ENCODE measurements at regions not wholly inside any gene's neighbourhood (a gene's known extent, or its start where the extent isn't known, plus 50 kb on each side); places are given as distances from the start of the nearest gene placed in this dataset.
"Not testable (repeated sequence)": the region's sequence is repeated elsewhere in the genome, so short reads cannot be mapped to it uniquely, and the experiment has no call there.

DNA sequence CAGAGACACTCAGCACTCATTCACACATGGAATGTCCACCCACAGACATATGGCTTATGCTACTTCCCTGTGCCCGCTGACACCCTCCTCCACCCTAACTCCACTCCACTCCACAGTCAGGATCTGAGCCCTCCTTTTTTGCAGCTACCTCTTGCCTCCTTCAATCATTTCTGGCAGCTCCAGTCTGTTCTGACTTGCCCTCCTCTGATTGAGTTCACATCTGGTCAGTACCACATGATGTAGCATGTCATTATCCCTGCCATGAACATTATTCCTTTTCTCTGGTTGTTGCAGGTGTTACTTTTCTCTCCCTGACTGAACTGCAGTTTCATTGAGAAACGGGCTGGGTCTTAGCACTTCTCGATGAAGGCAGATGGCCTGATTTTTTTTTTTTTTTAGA, 130.1 kb upstream of the EGR2 start:
- TF ChIP-seq, protein P1, sequence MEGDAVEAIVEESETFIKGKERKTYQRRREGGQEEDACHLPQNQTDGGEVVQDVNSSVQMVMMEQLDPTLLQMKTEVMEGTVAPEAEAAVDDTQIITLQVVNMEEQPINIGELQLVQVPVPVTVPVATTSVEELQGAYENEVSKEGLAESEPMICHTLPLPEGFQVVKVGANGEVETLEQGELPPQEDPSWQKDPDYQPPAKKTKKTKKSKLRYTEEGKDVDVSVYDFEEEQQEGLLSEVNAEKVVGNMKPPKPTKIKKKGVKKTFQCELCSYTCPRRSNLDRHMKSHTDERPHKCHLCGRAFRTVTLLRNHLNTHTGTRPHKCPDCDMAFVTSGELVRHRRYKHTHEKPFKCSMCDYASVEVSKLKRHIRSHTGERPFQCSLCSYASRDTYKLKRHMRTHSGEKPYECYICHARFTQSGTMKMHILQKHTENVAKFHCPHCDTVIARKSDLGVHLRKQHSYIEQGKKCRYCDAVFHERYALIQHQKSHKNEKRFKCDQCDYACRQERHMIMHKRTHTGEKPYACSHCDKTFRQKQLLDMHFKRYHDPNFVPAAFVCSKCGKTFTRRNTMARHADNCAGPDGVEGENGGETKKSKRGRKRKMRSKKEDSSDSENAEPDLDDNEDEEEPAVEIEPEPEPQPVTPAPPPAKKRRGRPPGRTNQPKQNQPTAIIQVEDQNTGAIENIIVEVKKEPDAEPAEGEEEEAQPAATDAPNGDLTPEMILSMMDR (IDR thresholded peaks at IDR 0.05; ENCODE audit: low read depth, low read length): no peak
- H3K9me3 ChIP-seq (ENCODE audit: severe bottlenecking): peaks cover 4% of the 10 kb centered on the region
- no peak overlapping the region for H3K4me3 ChIP-seq (ENCODE audit: low read depth, low read length)
- no peak overlapping the region for H3K27ac ChIP-seq
- no peaks in the 10 kb centered on the region for H3K36me3 ChIP-seq
- DNase-seq: no peak
- peaks cover 36% of the 10 kb centered on the region for H3K27me3 ChIP-seq (ENCODE audit: insufficient read depth, low read depth, severe bottlenecking)

DNA sequence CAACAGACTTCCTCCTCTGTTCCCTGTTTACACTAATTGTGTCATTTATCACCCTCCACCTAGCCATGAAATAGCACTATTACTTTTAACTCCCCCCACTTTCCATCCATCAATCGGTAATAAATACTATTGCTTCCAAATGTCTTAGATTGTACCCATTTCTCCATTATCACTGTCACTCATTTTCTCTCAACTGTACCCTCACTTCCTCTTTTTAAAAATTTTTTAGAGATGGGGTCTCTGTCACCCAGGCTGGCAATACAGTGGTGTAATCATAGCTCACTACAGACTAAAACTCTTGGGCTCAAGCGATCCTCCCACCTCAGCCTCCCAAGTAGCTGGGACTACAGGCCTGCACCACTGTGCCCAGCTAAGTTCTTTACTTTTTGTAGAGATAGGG, 123.5 kb upstream of the EGR2 start:
- DNase-seq: no peak
- Histone ChIP-seq H3K27me3 (ENCODE audit: insufficient read depth, low read depth, severe bottlenecking) (peaks cover 56% of the 10 kb centered on the region), H3K9me3 (ENCODE audit: severe bottlenecking) (no peaks in the 10 kb centered on the region), H3K4me3 (ENCODE audit: low read depth, low read length) (no peak overlapping the region), H3K27ac (no peak overlapping the region), H3K36me3 (no peaks in the 10 kb centered on the region)
- TF ChIP-seq, protein P1 (IDR thresholded peaks at IDR 0.05; ENCODE audit: low read depth, low read length): no peak

DNA sequence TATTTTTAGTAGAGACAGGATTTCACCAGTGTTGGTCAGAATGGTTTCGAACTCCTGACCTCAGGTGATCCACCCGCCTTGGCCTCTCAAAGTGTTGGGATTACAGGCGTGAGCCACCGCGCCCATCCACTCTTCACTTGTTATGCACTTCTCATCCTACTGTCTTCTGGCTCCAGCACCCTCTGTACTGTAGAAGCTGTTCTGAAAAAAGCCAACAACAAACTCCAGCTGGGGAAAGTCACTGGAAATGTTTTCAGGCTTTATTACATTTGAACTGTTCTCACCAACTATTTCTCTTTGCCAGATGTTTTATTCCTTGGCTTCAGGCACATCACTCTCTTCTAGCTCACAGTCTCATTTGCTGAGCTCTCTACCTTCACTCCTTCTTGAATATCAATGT, 122.5 kb upstream of the EGR2 start:
- H3K36me3 ChIP-seq: no peaks in the 10 kb centered on the region
- TF ChIP-seq, protein P1 (IDR thresholded peaks at IDR 0.05; ENCODE audit: low read depth, low read length): no peak
- no peak overlapping the region for H3K4me3 ChIP-seq (ENCODE audit: low read depth, low read length)
- no peaks in the 10 kb centered on the region for H3K9me3 ChIP-seq (ENCODE audit: severe bottlenecking)
- peaks cover 58% of the 10 kb centered on the region for H3K27me3 ChIP-seq (ENCODE audit: insufficient read depth, low read depth, severe bottlenecking)
- H3K27ac ChIP-seq: no peak overlapping the region
- DNase-seq: no peak

DNA sequence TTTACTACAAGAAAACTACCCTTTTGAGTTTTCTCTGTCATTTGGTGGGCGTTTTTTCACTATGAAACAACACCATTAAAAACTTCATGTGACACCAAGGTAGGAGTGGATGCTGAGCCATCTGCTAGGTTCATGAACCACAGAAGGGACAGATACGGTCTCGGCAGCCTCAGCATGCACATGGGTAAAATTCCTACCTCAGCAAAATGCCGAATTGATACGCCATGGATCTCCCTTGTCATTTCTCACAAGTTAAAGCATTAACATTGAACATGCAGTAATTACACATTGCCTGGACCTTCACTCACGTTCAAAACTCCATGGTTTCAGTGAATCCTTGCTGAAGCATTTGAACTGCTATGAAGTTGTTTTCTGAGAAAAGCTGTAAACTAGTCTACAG, 121.5 kb upstream of the EGR2 start:
- TF ChIP-seq, protein P1 (IDR thresholded peaks at IDR 0.05; ENCODE audit: low read depth, low read length): no peak

DNA sequence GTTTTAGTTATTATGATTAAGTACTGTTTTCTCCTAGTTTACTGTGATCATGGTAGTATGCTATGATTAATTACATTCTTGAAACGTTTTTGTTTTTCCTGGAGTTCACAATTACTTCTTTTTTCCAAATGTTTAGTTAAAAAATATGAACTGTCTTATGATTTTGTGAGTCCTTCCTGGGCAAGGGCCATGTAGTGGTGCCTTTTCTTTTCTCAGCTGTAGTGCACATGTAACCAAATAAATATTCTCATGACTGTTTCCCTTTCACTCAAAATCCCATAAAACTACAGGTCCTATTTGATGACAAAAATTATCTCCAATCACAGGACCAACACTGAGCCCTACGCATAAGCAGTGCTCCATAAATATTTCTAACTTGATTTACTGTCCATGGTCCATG, 118.9 kb upstream of the EGR2 start:
- no peaks in the 10 kb centered on the region for H3K9me3 ChIP-seq (ENCODE audit: severe bottlenecking)
- no peak for DNase-seq
- no peak overlapping the region for H3K4me3 ChIP-seq (ENCODE audit: low read depth, low read length)
- peaks cover 45% of the 10 kb centered on the region for H3K27me3 ChIP-seq (ENCODE audit: insufficient read depth, low read depth, severe bottlenecking)
- no peak overlapping the region for H3K27ac ChIP-seq
- H3K36me3 ChIP-seq: no peaks in the 10 kb centered on the region
- TF ChIP-seq, protein P1 (IDR thresholded peaks at IDR 0.05; ENCODE audit: low read depth, low read length): no peak

More for the DNA sequence above, 121.5 kb upstream of the EGR2 start:
- no peak overlapping the region for H3K27ac ChIP-seq
- H3K9me3 ChIP-seq (ENCODE audit: severe bottlenecking): no peaks in the 10 kb centered on the region
- H3K36me3 ChIP-seq: no peaks in the 10 kb centered on the region
- no peak for DNase-seq
- H3K4me3 ChIP-seq (ENCODE audit: low read depth, low read length): no peak overlapping the region
- H3K27me3 ChIP-seq (ENCODE audit: insufficient read depth, low read depth, severe bottlenecking): peaks cover 55% of the 10 kb centered on the region

DNA sequence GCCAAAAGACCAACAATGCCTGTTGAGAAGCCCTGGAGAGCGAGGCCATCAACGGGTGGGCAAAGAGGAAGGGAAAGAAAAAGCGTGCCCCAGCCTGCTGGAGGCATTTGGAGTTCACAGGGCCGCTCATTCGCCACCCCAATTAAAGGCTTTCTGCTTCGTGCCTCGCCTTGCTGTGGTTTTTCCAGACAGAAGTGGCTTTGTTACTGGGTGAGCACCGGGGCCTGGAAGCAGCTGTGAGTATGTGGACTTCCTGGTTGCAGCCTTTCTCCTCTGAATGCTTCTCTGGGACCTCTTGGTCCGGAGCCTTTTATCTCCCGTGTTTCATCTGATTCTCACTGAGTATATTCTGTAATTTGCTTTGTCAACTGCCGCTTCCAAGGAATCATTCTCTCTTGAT, 118.1 kb upstream of the EGR2 start:
- peaks cover 42% of the 10 kb centered on the region for H3K27me3 ChIP-seq (ENCODE audit: insufficient read depth, low read depth, severe bottlenecking)
- DNase-seq: no peak
- TF ChIP-seq, protein P1 (IDR thresholded peaks at IDR 0.05; ENCODE audit: low read depth, low read length): no peak
- no peak overlapping the region for H3K27ac ChIP-seq
- H3K9me3 ChIP-seq (ENCODE audit: severe bottlenecking): no peaks in the 10 kb centered on the region
- no peaks in the 10 kb centered on the region for H3K36me3 ChIP-seq
- no peak overlapping the region for H3K4me3 ChIP-seq (ENCODE audit: low read depth, low read length)

DNA sequence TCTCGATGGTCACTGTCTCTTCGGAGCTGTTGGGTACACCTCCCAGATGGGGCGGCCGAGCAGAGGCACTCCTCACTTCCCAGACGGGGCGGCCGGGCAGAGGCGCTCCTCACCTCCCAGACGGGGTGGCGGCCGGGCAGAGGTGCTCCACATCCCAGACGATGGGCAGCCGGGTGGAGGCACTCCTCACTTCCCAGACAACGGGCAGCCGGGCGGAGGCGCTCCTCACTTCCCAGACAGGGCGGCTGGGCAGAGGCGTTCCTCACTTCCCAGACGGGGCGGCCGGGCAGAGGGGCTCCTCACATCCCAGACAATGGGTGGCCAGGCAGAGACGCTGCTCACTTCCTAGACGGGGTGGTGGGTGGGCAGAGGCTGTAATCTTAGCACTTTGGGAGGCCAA, 112.6 kb upstream of the EGR2 start:
- not testable (repeated sequence) for DNase-seq; H3K9me3 ChIP-seq (ENCODE audit: severe bottlenecking); H3K4me3 ChIP-seq (ENCODE audit: low read depth, low read length); H3K36me3 ChIP-seq; H3K27ac ChIP-seq
- H3K27me3 ChIP-seq (ENCODE audit: insufficient read depth, low read depth, severe bottlenecking): peaks cover 15% of the 10 kb centered on the region

Measured in WERI-Rb-1 (cell line).